MV-4-11 (cell line): ENCODE measurements at regions not wholly inside any gene's neighbourhood (a gene's known extent, or its start where the extent isn't known, plus 50 kb on each side); places are given as distances from the start of the nearest gene placed in this dataset.

ENCODE experiments used
- DNase-seq: peaks from one replicate; lab custom pipeline; 2025; lab: John Stamatoyannopoulos, UW

DNA sequence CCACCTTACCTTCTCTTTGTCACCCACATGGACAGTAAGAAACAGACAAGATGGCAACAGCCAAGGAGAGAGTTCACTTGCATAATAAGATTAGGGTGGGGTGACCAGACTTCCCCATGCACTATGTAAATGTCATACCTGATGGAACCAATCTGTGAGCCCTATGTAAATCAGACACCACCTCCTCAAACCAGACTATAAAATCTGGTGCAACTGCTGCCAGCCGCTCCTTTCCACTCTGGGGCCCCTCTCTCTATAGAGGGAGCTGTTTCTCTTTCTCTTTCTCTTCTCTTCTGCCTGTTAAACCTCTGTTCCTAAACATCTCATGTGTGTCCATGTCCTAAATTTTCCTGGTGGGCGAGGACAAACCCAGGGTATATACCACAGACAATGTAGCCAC, 405.5 kb upstream of the CNTN4 start:
- DNase-seq, result peak; percentile 33

- DNase-seq, result no peak
Observed at GRCh38 chr3:1696669-1697275, 401.9 kb upstream of the CNTN4 start.

DNA sequence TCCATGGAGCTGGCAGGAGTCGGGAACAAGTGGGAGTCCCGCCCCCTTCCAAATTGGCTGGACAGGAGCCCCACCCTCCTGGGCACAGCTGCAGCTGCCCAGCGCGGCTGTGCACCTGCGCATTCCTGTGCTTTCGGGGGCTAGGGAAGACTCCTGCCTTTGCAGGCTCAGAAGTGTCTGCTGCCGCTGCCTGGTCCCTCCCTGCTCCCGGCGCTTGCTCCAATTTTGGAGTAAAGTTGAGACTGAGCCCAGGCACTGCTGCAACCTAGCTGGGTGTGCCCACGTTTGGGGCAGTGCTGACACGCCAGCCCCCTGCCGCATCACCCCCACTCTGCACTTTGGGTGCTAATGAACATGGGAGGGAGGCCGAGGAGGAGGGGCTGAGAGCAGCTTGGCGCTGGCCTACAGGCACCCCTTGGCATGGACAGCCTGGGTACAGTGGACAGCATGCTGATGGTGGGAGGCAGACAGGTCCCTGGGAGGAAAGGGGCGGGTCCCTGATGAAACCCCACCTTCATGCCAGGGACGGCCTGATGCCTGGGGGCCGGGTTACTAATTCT, 399.2 kb upstream of the CNTN4 start:
- no peak for DNase-seq

GRCh38 chr3:1700650-1701049, 398.0 kb upstream of the CNTN4 start:
- no peak for DNase-seq

GRCh38 chr3:1703169-1703568, 395.5 kb upstream of the CNTN4 start:
- DNase-seq, result no peak

DNA sequence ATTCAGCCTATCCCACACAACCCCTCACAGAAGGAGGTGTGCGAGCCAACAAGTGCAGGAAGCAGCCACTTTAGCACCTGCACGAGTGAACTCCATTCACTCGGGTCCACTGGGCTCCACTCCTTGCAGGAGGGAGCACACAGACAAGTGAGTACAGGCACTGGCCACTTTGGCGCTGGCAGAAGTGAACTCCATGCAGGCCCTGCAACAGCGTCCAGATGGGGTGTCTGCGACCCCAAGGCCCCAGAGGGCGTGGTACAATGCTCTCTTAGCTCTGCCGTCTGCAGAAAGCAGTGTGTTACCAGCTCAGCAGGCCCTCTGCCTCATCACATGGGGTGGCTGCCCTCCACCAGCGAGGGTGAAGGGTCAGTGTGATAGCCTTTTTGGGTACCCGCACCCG, 388.0 kb upstream of the CNTN4 start:
- no peak for DNase-seq

GRCh38 chr3:1717524-1717923, 381.1 kb upstream of the CNTN4 start:
- peak; percentile 26 for DNase-seq

DNA sequence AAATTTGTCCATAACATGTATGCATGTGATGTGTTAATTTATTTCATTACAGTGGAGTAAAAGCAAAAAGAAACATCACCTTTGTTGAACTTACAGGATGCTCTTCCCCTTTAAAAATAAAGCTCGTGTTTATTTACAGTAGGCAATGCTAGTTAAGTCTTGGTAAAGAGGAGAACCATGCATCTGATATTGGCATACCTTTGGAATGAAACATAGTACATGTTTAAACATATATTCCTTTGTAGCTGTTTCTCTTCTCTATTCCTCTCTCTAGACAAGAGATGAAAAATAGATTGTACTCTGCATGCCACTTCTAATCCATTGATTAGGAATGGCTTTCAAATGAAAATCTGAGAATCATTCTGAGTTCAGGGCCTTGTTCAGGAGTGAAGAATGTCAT, 374.9 kb upstream of the CNTN4 start:
- DNase-seq, result no peak

GRCh38 chr3:1726741-1727140, 371.9 kb upstream of the CNTN4 start:
- DNase-seq, result no peak

DNA sequence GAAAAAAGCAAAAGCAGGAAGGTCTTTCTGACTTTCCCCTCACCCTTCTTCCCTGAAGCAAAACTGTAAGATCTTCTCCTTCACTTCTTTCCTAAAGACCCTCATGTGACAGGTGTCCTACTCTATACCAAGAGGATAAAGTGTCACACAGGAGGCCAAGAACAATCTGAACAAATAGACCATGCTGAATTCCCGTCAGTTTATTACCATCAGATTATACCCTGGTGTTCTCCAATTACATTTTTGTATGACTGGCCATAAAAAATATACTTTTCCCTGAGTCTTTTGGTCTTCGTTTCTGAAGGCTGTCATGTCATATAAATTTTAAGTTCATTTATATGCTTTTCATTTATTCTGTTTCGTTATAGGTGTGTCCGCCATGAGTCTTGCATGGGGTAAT, 371.4 kb upstream of the CNTN4 start:
- DNase-seq, result no peak

DNA sequence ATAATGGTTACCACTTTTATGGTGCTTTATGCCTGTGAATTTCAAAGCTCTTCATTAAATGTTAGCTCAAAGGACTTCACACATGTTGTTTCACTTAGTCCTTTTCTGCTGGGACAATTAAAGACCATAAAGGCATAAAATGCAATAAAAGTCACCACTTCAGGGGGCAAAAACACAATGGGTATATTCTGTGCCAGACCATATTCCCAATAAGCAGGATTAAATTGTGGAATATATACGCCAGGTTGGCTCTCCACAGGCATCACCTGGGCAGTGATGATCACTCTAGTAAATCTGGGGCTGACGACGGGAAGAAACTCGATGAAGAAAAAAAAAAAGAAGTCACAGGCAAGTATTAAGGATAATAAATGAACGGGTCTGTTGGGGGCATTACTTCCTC, 370.2 kb upstream of the CNTN4 start:
- no peak for DNase-seq

- DNase-seq, result no peak
Observed at GRCh38 chr3:1734494-1735122, 364.1 kb upstream of the CNTN4 start.

DNA sequence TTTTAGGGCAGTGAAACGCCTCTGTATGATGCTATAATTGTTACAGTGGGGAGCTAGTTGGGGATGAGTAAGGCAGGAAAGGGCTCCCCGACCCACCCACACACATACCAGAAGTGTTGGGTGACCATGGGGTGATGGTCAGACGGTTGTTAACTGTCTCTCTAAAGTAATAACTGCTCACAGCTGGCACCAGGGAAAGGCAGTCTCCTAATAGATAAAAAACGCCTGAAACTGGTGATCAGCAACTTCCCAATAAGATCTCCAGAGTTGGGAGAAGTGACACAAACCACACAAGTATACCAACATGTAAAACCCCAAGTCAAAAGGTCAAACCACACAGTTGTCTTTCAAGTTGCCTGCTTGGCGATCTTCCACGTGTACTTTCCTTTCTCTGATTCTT, 346.5 kb upstream of the CNTN4 start:
- DNase-seq, result peak; percentile 99

- DNase-seq, result no peak
Observed at GRCh38 chr3:1766384-1766783, 332.3 kb upstream of the CNTN4 start.

GRCh38 chr3:1773679-1774078, 325.0 kb upstream of the CNTN4 start:
- DNase-seq, result no peak

DNA sequence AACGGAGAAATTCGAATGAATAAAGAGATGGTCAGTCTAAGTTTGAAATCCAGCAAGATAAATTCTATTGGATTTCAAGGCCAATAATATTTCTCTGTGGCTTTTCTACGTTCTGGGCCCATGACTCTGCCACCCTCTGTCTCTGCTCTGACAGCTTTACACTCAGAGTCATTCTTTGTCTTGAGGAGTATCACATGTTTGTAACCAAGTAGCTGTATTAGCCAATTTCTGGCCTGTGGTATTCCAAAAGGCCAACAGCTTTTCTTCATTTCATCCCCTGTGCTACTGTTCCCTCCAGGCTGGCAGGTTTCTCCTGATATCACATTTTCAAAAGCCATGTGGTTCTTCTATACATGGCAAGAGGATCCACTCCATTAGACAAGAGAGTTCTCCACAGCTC, 324.1 kb upstream of the CNTN4 start:
- DNase-seq, result no peak

GRCh38 chr3:1775321-1775720, 323.3 kb upstream of the CNTN4 start:
- DNase-seq, result no peak

DNA sequence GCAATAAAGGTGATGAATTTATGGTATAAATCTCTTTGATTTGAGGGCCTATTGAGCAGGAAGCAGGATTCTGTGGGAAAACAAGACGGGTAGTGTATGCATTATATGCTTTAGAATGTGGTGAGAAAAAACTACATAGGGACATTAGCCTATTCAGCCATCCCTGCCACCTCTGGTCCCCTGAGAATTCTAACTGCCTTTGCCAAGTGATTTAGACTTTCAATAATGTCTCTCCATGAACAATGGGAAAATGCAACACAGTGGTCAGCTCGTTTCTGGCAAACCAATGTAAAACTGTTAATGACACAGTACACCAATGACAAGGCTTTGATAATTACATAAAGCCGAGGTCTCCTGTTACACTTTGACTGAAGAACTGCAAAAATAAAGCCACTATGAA, 314.7 kb upstream of the CNTN4 start:
- no peak for DNase-seq

DNA sequence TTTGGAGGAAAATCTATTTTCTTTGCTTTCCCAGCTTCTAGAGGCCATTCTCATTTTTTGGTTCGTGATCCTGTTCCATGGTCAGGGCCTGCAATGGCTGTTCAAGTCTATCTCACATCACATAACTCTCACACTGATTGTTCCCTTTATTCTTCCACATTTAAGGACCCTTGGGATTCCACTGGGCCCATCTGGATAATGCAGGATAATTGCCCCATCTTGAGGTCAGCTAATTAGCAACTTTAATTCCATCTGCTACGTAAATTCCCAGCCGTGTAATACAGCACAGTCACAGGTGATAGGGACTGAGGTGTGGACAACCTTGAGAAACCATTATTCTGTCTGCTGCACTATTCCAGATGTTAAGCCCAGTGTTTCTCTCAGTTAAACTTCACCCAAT, 311.6 kb upstream of the CNTN4 start:
- no peak for DNase-seq

GRCh38 chr3:1792466-1792865, 306.2 kb upstream of the CNTN4 start:
- no peak for DNase-seq

DNA sequence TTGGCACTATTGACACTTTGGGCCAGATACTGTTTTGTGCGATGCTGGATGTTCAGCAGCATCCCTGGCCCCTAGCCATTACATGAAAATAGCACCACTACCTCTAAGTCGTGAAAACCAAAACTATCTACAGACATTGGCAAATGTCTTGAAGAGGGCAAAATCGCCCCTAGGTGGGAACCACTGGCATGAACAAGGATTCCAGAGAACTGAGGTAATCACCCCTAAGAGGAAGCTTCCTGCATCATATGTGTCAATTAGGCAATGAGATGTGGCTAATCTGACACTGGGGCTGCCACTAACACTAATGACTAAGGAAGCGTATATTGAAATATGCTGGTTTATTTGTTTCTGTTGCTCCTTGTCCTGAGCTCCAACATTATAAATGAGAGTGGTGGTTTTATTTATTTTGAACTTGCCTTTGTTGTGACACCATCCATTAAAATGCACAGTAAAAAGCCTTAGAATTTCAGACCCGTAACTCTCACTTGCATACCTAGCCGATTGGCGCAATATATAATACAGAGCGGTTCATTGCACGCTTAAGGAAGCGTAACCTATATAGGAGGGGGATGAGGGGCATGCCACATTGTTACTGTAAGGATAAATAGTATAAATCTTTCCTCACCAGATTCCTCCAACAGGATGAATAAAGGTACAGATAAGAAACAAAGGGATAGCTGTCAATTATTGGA, 299.8 kb upstream of the CNTN4 start:
- DNase-seq, result no peak

GRCh38 chr3:1805331-1805730, 293.3 kb upstream of the CNTN4 start:
- no peak for DNase-seq

DNA sequence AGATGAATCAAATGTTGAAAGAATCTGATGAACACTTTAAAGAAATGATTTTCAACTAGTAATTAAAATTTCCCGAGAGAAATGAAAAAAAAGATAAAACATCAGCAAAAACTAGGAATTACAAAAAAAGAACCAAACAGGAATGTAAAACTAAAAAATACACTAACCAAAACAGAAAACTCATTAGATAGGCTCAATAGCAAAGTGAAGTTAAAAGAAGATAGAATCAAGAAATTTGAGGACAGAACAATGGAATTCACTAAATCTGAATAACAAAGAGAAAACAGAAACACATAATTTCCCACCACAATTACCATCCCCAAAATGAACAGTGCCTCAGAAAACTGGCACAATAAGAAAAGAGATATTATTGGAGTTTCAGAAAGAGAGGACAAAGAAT, 290.1 kb upstream of the CNTN4 start:
- DNase-seq, result no peak
